ENCODE measurements at regions not wholly inside any gene's neighbourhood (a gene's known extent, or its start where the extent isn't known, plus 50 kb on each side); places are given as distances from the start of the nearest gene placed in this dataset.

DNA sequence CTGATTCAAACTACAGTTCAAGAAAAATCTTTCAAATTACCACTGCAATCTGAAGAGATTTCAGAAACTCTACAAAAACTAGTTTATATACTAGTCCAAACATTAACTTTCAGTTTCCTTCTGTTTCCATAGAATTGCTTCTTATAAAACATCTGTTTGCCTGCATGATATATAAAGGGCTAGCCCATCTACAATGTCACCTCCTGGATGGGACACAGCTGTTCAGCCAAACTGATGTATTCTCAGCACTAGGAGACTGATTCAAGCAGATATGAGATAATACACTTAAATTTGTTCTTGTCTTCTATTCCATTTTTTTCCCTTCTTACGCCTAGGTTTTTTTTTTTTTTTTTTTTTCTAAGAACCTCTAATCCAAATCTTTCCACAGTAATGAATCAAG, 1569.7 kb upstream of the IGFBP7 start:
- no peak for DNase-seq (ENCODE audit: low spot score)
- H3K27ac ChIP-seq: no peak overlapping the region
- ChIA-PET POLR2A (ENCODE audit: low non-redundant PET) (no interaction called here), CTCF (no interaction called here)
- TF ChIP-seq, protein P1, sequence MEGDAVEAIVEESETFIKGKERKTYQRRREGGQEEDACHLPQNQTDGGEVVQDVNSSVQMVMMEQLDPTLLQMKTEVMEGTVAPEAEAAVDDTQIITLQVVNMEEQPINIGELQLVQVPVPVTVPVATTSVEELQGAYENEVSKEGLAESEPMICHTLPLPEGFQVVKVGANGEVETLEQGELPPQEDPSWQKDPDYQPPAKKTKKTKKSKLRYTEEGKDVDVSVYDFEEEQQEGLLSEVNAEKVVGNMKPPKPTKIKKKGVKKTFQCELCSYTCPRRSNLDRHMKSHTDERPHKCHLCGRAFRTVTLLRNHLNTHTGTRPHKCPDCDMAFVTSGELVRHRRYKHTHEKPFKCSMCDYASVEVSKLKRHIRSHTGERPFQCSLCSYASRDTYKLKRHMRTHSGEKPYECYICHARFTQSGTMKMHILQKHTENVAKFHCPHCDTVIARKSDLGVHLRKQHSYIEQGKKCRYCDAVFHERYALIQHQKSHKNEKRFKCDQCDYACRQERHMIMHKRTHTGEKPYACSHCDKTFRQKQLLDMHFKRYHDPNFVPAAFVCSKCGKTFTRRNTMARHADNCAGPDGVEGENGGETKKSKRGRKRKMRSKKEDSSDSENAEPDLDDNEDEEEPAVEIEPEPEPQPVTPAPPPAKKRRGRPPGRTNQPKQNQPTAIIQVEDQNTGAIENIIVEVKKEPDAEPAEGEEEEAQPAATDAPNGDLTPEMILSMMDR (conservative IDR thresholded peaks at IDR 0.05; ENCODE audit: low read depth): no peak

DNA sequence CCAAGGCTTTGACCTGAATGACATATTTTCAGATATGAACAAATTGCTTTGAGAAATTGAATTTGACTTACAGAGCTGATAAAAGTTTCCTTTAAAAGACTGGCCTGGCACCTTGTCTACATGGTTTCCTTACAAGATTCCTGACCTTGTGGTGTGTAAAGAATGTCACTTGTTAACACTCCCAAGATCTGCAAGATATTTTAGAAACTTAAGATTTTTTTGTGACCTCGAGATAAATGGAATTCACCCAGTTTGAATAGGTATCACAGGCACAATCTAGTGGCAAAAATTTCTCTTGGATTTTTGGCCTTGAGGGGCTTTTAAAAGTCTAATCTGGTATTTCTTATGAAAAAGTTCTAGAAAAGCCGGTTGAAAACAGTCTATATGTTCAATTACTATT, 1568.9 kb upstream of the IGFBP7 start:
- TF ChIP-seq, protein P1 (conservative IDR thresholded peaks at IDR 0.05; ENCODE audit: low read depth): no peak
- no peak for DNase-seq (ENCODE audit: low spot score)
- POLR2A ChIA-PET (ENCODE audit: low non-redundant PET): no interaction called here
- H3K27ac ChIP-seq: no peak overlapping the region
- CTCF ChIA-PET: interaction anchor here (0.7 kb wide), 1 partner anchor 955 kb away, joined by 3 read pairs; no protein-coding TSS in a partner anchor

DNA sequence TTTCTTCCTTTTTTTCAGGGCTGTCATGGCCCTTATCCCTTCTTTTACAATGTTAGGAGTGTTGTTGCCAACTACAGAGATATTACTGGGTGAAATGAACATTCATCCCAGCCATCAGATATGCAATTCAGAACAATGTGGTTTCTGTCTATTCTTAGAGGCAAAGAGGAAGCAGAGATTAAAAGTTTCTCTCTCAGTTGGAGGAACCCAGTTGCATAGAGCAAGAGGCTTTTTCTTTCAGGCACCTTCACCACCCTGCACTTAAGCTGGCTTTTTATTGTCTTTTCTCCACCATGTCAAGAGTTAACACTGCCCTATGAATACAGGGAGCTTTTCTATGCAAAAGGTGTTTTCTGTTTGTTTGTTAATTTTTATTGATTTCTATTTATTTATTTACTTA, 1559.6 kb upstream of the IGFBP7 start:
- TF ChIP-seq, protein P1 (conservative IDR thresholded peaks at IDR 0.05; ENCODE audit: low read depth): no peak
- DNase-seq (ENCODE audit: low spot score): no peak
- H3K27ac ChIP-seq: no peak overlapping the region
- ChIA-PET CTCF (no interaction called here), POLR2A (ENCODE audit: low non-redundant PET) (no interaction called here)

- no peak for DNase-seq (ENCODE audit: low spot score)
- no peak overlapping the region for H3K27ac ChIP-seq
- TF ChIP-seq, protein P1 (conservative IDR thresholded peaks at IDR 0.05; ENCODE audit: low read depth): no peak
- ChIA-PET POLR2A (ENCODE audit: low non-redundant PET) (no interaction called here), CTCF (no interaction called here)
Observed at GRCh38 chr4:58665649-58666048, 1555.5 kb upstream of the IGFBP7 start.

- H3K27ac ChIP-seq: no peak overlapping the region
- DNase-seq (ENCODE audit: low spot score): no peak
- TF ChIP-seq, protein P1 (conservative IDR thresholded peaks at IDR 0.05; ENCODE audit: low read depth): no peak
- ChIA-PET CTCF (interaction anchor here (0.7 kb wide), 1 partner anchor 1216 kb away, joined by 3 read pairs; no protein-coding TSS in a partner anchor), POLR2A (ENCODE audit: low non-redundant PET) (no interaction called here)
Observed at GRCh38 chr4:58658701-58659100, 1548.5 kb upstream of the IGFBP7 start.

- POLR2A ChIA-PET (ENCODE audit: low non-redundant PET): no interaction called here
- CTCF ChIA-PET: no interaction called here
- TF ChIP-seq, protein P1 (conservative IDR thresholded peaks at IDR 0.05; ENCODE audit: low read depth): no peak
- DNase-seq (ENCODE audit: low spot score): no peak
- no peak overlapping the region for H3K27ac ChIP-seq
Observed at GRCh38 chr4:58653251-58653650, 1543.1 kb upstream of the IGFBP7 start.

DNA sequence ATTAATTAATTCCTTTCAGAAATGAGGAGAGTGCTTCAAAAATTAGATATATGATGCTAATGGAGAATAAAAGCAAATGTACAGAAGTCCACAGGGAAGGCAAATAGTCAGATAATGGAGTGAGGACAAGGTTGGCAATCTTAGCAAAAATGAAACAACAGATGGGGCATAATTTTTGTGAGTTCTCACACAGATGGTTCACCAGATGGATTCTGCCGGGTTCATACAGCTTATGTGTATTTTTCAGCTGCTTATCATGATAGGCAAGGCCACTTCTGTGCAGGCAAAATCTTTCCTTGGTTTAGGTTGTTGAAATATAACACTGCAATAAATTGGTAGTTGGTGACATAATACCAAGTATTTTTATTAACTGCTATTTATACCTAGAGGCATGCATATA, 1539.0 kb upstream of the IGFBP7 start:
- no peak overlapping the region for H3K27ac ChIP-seq
- ChIA-PET POLR2A (ENCODE audit: low non-redundant PET) (no interaction called here), CTCF (no interaction called here)
- no peak for DNase-seq (ENCODE audit: low spot score)
- TF ChIP-seq, protein P1 (conservative IDR thresholded peaks at IDR 0.05; ENCODE audit: low read depth): no peak

Data from RWPE1 (cell line).